Esophagus mucosa (tissue), 1 donor: ENCODE measurements at regions not wholly inside any gene's neighbourhood (a gene's known extent, or its start where the extent isn't known, plus 50 kb on each side); places are given as distances from the start of the nearest gene placed in this dataset.

Experiments used
- ATAC-seq: fragments of 200-7000 bp; cut with Tn5 transposase; one replicate; pipeline ENCODE4 v1.9.1; 2020
- donor health status: DM: yes; HTN: yes; CAD: no.

- ATAC-seq, result no peak
These were observed 1101.9 kb upstream of the TENM4 start for GRCh38 chr11:80542704-80543103.

GRCh38 chr11:80538040-80538439, 1097.2 kb upstream of the TENM4 start:
- ATAC-seq, result no peak

- no peak for ATAC-seq
These were observed 1092.6 kb upstream of the TENM4 start for GRCh38 chr11:80533463-80533862.

- ATAC-seq, result no peak
These were observed 1091.9 kb upstream of the TENM4 start for GRCh38 chr11:80532633-80533232.

GRCh38 chr11:80529726-80530125, 1088.9 kb upstream of the TENM4 start:
- ATAC-seq, result no peak

GRCh38 chr11:80525663-80526405, 1085.0 kb upstream of the TENM4 start:
- ATAC-seq, result no peak

- no peak for ATAC-seq
These were observed 1083.5 kb upstream of the TENM4 start for GRCh38 chr11:80524349-80524748.

GRCh38 chr11:80523057-80523456, 1082.2 kb upstream of the TENM4 start:
- no peak for ATAC-seq

- no peak for ATAC-seq
These were observed 1080.8 kb upstream of the TENM4 start for GRCh38 chr11:80521592-80521991.

- no peak for ATAC-seq
These were observed 1079.7 kb upstream of the TENM4 start for GRCh38 chr11:80520507-80520887.

GRCh38 chr11:80519596-80520506, 1079.0 kb upstream of the TENM4 start:
- no peak for ATAC-seq

- ATAC-seq, result no peak
These were observed 1076.9 kb upstream of the TENM4 start for GRCh38 chr11:80517701-80518100.

GRCh38 chr11:80515097-80515496, 1074.3 kb upstream of the TENM4 start:
- no peak for ATAC-seq

GRCh38 chr11:80512491-80512890, 1071.7 kb upstream of the TENM4 start:
- no peak for ATAC-seq

GRCh38 chr11:80505771-80506170, 1064.9 kb upstream of the TENM4 start:
- no peak for ATAC-seq

- ATAC-seq, result no peak
These were observed 1063.2 kb upstream of the TENM4 start for GRCh38 chr11:80503990-80504389.

GRCh38 chr11:80502511-80502910, 1061.7 kb upstream of the TENM4 start:
- ATAC-seq, result no peak

GRCh38 chr11:80495116-80495515, 1054.3 kb upstream of the TENM4 start:
- ATAC-seq, result no peak

- no peak for ATAC-seq
These were observed 1047.1 kb upstream of the TENM4 start for GRCh38 chr11:80487952-80488351.

- no peak for ATAC-seq
These were observed 1045.8 kb upstream of the TENM4 start for GRCh38 chr11:80486678-80487077.

- no peak for ATAC-seq
These were observed 1036.3 kb upstream of the TENM4 start for GRCh38 chr11:80477178-80477577.

GRCh38 chr11:80473562-80473961, 1032.7 kb upstream of the TENM4 start:
- ATAC-seq, result no peak

- ATAC-seq, result no peak
These were observed 1029.0 kb upstream of the TENM4 start for GRCh38 chr11:80469871-80470270.

- ATAC-seq, result no peak
These were observed 1025.7 kb upstream of the TENM4 start for GRCh38 chr11:80466570-80466969.
